DOHH2 (cell line): ENCODE measurements at regions not wholly inside any gene's neighbourhood (a gene's known extent, or its start where the extent isn't known, plus 50 kb on each side); places are given as distances from the start of the nearest gene placed in this dataset.
"Not testable (repeated sequence)": the region's sequence is repeated elsewhere in the genome, so short reads cannot be mapped to it uniquely, and the experiment has no call there.

Source experiments
- H3F3A ChIP-seq: fragments of 200-600 bp; sonication (generic), shearing (Covaris generic); 2 replicates; pipeline ENCODE4 v1.6.0; 2016; ENCODE audit warnings: antibody characterized with exemption, mild to moderate bottlenecking; ENCODE audit not compliant: control insufficient read depth, insufficient read depth
- H3K27ac ChIP-seq: fragments of 200-600 bp; sonication (generic); 2 replicates; pipeline ENCODE4 v1.5.1; 2014; ENCODE audit warnings: low read depth, mild to moderate bottlenecking, low read length, moderate library complexity
- H3K27me3 ChIP-seq: fragments of 200-600 bp; sonication (generic); 2 replicates; pipeline ENCODE4 v1.6.1; 2014; ENCODE audit warnings: mild to moderate bottlenecking, low read length, mixed read lengths; ENCODE audit not compliant: control insufficient read depth
- H3K36me3 ChIP-seq: fragments of 200-600 bp; sonication (generic); 2 replicates; pipeline ENCODE4 v1.6.1; 2014; ENCODE audit warnings: mild to moderate bottlenecking, low read length, moderate library complexity, mixed read lengths; ENCODE audit not compliant: control insufficient read depth
- H3K4me1 ChIP-seq: fragments of 200-600 bp; sonication (generic); 2 replicates; pipeline ENCODE4 v1.6.1; 2014; ENCODE audit warnings: mild to moderate bottlenecking, low read length, mixed read lengths; ENCODE audit not compliant: control insufficient read depth
- H3K4me2 ChIP-seq: fragments of 200-600 bp; sonication (generic); 2 replicates; pipeline ENCODE4 v1.6.0; 2014; ENCODE audit warnings: mild to moderate bottlenecking, low read length, moderate library complexity
- H3K4me3 ChIP-seq: fragments of 200-600 bp; sonication (generic); 2 replicates; pipeline ENCODE4 v1.5.1; 2014; ENCODE audit warnings: mild to moderate bottlenecking, low read length, mixed read lengths
- H3K79me2 ChIP-seq: fragments of 200-600 bp; sonication (generic); 2 replicates; pipeline ENCODE4 v1.6.1; 2014; ENCODE audit warnings: mild to moderate bottlenecking, low read length, mixed read lengths; ENCODE audit not compliant: control insufficient read depth
- H3K9me2 ChIP-seq: fragments of 200-600 bp; sonication (generic); replicated peaks from 2 replicates; pipeline ENCODE4 v1.6.1; 2014; ENCODE audit warnings: mild to moderate bottlenecking, low read length, mixed read lengths; ENCODE audit not compliant: control insufficient read depth
- H3K9me3 ChIP-seq: fragments of 200-600 bp; sonication (generic); 2 replicates; pipeline ENCODE4 v1.6.1; 2014; ENCODE audit warnings: antibody characterized with exemption, low read length, mixed read lengths; ENCODE audit not compliant: control insufficient read depth, insufficient read depth
- H4K20me1 ChIP-seq: fragments of 200-600 bp; sonication (generic); 2 replicates; pipeline ENCODE4 v1.6.0; 2014; ENCODE audit warnings: low read depth, mild to moderate bottlenecking, antibody characterized with exemption, low read length, moderate library complexity; ENCODE audit not compliant: control insufficient read depth, insufficient read depth
- EZH2phosphoT487 ChIP-seq: fragments of 200-600 bp; sonication (generic); IDR thresholded peaks from 2 replicates; pipeline ENCODE4 v1.6.1; 2017; ENCODE audit warnings: borderline replicate concordance, mild to moderate bottlenecking, antibody characterized with exemption, low read length, moderate library complexity, mixed read lengths
- TF ChIP-seq, protein P1 (sequence below): fragments of 200-600 bp; sonication (generic); IDR thresholded peaks from one replicate; pipeline ENCODE4 v1.5.1; 2014; ENCODE audit warnings: antibody characterized with exemption, mild to moderate bottlenecking, low read depth, low read length; ENCODE audit not compliant: poor library complexity, severe bottlenecking

DNA sequence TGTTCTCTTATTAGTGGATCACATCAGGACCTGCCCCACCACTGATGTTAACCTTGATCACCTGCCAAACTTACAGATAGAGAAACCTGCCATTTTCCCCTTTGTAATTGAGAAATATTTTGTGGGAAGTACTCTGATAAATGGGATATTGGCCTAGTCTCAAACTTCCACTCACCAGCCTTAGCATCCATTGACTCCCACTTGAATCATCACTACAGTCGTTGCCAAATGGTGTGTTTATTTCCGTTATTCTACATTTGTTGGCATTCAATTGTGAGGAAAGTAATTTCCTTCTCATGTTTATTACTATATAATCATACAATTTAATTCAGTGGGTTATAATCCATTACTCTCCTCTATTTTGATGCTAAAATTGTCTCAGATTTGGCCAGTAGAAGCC, 156.4 kb upstream of the CXCL13 start:
- H3K79me2 ChIP-seq = no peaks in the 10 kb centered on the region
- H3K4me1 ChIP-seq = no peaks in the 10 kb centered on the region
- H3K4me3 ChIP-seq = no peak overlapping the region
- H3F3A ChIP-seq = no peaks in the 10 kb centered on the region
- H4K20me1 ChIP-seq = no peaks in the 10 kb centered on the region
- no peak overlapping the region for H3K4me2 ChIP-seq
- H3K36me3 ChIP-seq = no peaks in the 10 kb centered on the region
- no peaks in the 10 kb centered on the region for H3K9me2 ChIP-seq
- TF ChIP-seq, protein P1, sequence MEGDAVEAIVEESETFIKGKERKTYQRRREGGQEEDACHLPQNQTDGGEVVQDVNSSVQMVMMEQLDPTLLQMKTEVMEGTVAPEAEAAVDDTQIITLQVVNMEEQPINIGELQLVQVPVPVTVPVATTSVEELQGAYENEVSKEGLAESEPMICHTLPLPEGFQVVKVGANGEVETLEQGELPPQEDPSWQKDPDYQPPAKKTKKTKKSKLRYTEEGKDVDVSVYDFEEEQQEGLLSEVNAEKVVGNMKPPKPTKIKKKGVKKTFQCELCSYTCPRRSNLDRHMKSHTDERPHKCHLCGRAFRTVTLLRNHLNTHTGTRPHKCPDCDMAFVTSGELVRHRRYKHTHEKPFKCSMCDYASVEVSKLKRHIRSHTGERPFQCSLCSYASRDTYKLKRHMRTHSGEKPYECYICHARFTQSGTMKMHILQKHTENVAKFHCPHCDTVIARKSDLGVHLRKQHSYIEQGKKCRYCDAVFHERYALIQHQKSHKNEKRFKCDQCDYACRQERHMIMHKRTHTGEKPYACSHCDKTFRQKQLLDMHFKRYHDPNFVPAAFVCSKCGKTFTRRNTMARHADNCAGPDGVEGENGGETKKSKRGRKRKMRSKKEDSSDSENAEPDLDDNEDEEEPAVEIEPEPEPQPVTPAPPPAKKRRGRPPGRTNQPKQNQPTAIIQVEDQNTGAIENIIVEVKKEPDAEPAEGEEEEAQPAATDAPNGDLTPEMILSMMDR = no peak
- no peak for TF ChIP-seq EZH2phosphoT487
- H3K9me3 ChIP-seq = no peaks in the 10 kb centered on the region
- no peak overlapping the region for H3K27ac ChIP-seq
- H3K27me3 ChIP-seq = no peaks in the 10 kb centered on the region

DNA sequence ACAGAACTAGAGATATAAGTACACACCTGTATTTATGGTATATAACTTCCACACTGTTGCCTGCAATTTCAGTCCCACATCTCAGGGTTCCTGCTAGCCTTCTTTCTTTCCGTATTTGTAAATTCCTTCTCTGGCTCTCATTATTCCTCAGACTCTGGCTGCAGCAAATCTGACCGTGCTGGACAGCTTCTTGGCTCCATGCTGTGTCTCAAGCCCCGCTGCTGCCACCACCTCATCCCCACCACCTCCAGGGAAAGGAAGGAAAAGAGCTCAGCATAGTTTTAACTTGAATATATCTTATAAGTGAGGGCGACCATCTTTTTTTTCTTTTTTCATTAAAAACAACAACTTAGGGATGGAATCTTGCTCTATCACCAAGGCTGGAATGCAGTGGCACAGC, 155.6 kb upstream of the CXCL13 start:
- no peak overlapping the region for H3K4me2 ChIP-seq

DNA sequence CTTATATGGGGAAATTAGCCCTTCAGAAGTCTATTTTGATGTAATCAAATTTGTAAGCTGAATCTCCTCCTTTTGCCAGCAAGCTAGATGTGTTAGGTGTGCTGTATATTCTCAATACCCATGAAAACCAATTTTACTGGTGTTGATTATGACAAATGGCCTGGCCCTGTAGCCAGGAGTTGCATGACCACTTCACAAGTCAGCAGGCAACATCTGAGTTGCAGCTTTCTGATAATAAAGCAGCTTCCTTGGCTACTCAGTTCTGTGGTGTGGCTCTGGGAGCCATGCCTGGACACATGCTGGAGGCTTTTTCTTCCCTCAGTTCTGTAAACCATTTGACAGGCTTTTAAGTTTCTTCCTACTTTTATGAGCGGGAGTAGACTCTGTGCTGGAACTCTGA, 154.1 kb upstream of the CXCL13 start:
- H3K79me2 ChIP-seq = no peaks in the 10 kb centered on the region
- H3K27ac ChIP-seq = no peak overlapping the region
- no peaks in the 10 kb centered on the region for H4K20me1 ChIP-seq
- H3F3A ChIP-seq = no peaks in the 10 kb centered on the region
- H3K9me2 ChIP-seq = no peaks in the 10 kb centered on the region
- no peaks in the 10 kb centered on the region for H3K4me1 ChIP-seq
- H3K4me3 ChIP-seq = no peak overlapping the region
- H3K27me3 ChIP-seq = no peaks in the 10 kb centered on the region
- H3K36me3 ChIP-seq = no peaks in the 10 kb centered on the region
- TF ChIP-seq, protein P1 = no peak
- TF ChIP-seq EZH2phosphoT487 = no peak
- no peak overlapping the region for H3K4me2 ChIP-seq
- no peaks in the 10 kb centered on the region for H3K9me3 ChIP-seq

More for the DNA sequence above, 155.6 kb upstream of the CXCL13 start:
- H3K36me3 ChIP-seq = no peaks in the 10 kb centered on the region
- no peaks in the 10 kb centered on the region for H3K9me2 ChIP-seq
- H3F3A ChIP-seq = no peaks in the 10 kb centered on the region
- no peak overlapping the region for H3K27ac ChIP-seq
- no peaks in the 10 kb centered on the region for H4K20me1 ChIP-seq
- H3K9me3 ChIP-seq = no peaks in the 10 kb centered on the region
- no peak overlapping the region for H3K4me3 ChIP-seq
- no peaks in the 10 kb centered on the region for H3K79me2 ChIP-seq
- H3K27me3 ChIP-seq = no peaks in the 10 kb centered on the region
- no peaks in the 10 kb centered on the region for H3K4me1 ChIP-seq
- TF ChIP-seq, protein P1 = no peak
- no peak for TF ChIP-seq EZH2phosphoT487

GRCh38 chr4:77452117-77452516, 153.5 kb upstream of the CXCL13 start:
- H3K79me2 ChIP-seq, H3K9me3 ChIP-seq, H3F3A ChIP-seq, H3K9me2 ChIP-seq, H3K27me3 ChIP-seq, H3K36me3 ChIP-seq, H3K4me2 ChIP-seq, H3K27ac ChIP-seq, H3K4me3 ChIP-seq, H4K20me1 ChIP-seq, H3K4me1 ChIP-seq: not testable (repeated sequence)
